Mucosa of descending colon (tissue), 3 donors: ENCODE measurements at regions not wholly inside any gene's neighbourhood (a gene's known extent, or its start where the extent isn't known, plus 50 kb on each side); places are given as distances from the start of the nearest gene placed in this dataset.
"Not testable (repeated sequence)": the region's sequence is repeated elsewhere in the genome, so short reads cannot be mapped to it uniquely, and the experiment has no call there.

Experiments used
- ATAC-seq: fragments of 200-7000 bp; cut with Tn5 transposase; one replicate; pipeline ENCODE4 v1.9.1; 2020; ENCODE audit warnings: mild to moderate bottlenecking, moderate library complexity
- DNase-seq, 3 donors: peaks; one replicate each; pipeline ENCODE4 v3.0.0-alpha.2; 2020
- H3K36me3 ChIP-seq: fragments of 200-600 bp; one replicate; pipeline ENCODE4 v1.8.0; 2021; ENCODE audit warnings: low read depth, mild to moderate bottlenecking
- H3K4me1 ChIP-seq: fragments of 200-600 bp; one replicate; pipeline ENCODE4 v1.8.0; 2021; ENCODE audit warnings: low read depth, mild to moderate bottlenecking
- H3K4me3 ChIP-seq: fragments of 200-600 bp; one replicate; pipeline ENCODE4 v1.8.0; 2021; ENCODE audit warnings: mild to moderate bottlenecking
- H3K9me3 ChIP-seq: fragments of 200-600 bp; one replicate; pipeline ENCODE4 v1.8.0; 2021; ENCODE audit warnings: mild to moderate bottlenecking
- CTCF ChIP-seq: fragments of 200-600 bp; IDR thresholded peaks from one replicate; pipeline ENCODE4 v1.8.0; 2022; ENCODE audit warnings: antibody characterized with exemption, mild to moderate bottlenecking
- intact Hi-C, 2 donors: fragments of 100-400 bp; cut with DNase I in 1 of 2; cut with micrococcal nuclease in 1 of 2; formaldehyde crosslinking; loops; one replicate each; pipeline versions ENCODE4 v1.11.0 to v1.11.1; 2022; cut with DNase I, micrococcal nuclease
- donor health status: DM: no; HTN: no; CAD: no; lungs with moderate emphysema.
- donor health status: DM: no; HTN: no; CAD: no.
- donor health status: DM: no; HTN: yes; CAD: no.

GRCh38 chr12:46659032-46659650 lies 166.7 kb downstream of the SLC38A4 start:
- H3K4me3 ChIP-seq, result no peak overlapping the region
- no peaks in the 10 kb centered on the region for H3K36me3 ChIP-seq
- H3K9me3 ChIP-seq, result no peaks in the 10 kb centered on the region
- intact Hi-C loops, result loop anchor here in 1 of 2 donors (10.0 kb wide), 1 partner anchor 184 kb away; no protein-coding TSS in a partner anchor
- no peak for ATAC-seq
- no peak for TF ChIP-seq CTCF
- no peak for DNase-seq
- H3K4me1 ChIP-seq, result no peaks in the 10 kb centered on the region

GRCh38 chr12:46657453-46658411 lies 168.1 kb downstream of the SLC38A4 start:
- Histone ChIP-seq H3K4me3 (no peak overlapping the region), H3K9me3 (no peaks in the 10 kb centered on the region), H3K36me3 (no peaks in the 10 kb centered on the region), H3K4me1 (no peaks in the 10 kb centered on the region)
- ATAC-seq (no peak), DNase-seq (no peak)
- intact Hi-C loops, result loop anchor here in 1 of 2 donors (10.0 kb wide), 1 partner anchor 183 kb away; no protein-coding TSS in a partner anchor
- TF ChIP-seq CTCF, result no peak

DNA sequence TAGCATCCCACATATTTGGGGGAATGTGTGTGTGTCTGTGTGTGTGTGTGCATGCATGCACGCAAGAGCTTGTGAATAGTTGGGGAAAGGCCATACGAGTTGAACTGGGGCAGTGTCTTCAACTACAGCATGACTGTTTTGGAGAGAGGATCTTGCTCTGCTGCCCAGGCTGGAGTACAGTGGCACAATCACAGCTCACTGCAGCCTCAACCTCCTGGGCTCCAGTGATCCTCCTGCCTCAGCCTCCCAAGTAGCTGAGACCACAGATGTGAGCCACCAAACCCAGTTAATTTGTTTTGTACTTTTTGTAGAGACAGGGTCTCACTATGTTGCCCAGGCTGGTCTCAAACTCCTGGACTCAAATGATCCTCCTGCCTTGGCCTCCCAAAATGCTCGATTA lies 169.8 kb downstream of the SLC38A4 start:
- H3K9me3 ChIP-seq, DNase-seq, ATAC-seq, H3K4me3 ChIP-seq, H3K36me3 ChIP-seq, H3K4me1 ChIP-seq: not testable (repeated sequence)
- intact Hi-C loops, result loop anchor here in 1 of 2 donors (10.0 kb wide), 1 partner anchor 181 kb away; no protein-coding TSS in a partner anchor

GRCh38 chr12:46653311-46653710 lies 172.5 kb downstream of the SLC38A4 start:
- no peak overlapping the region for H3K4me3 ChIP-seq
- no peaks in the 10 kb centered on the region for H3K4me1 ChIP-seq
- intact Hi-C loops, result loop anchor here in 1 of 2 donors (10.0 kb wide), 1 partner anchor 179 kb away; no protein-coding TSS in a partner anchor
- H3K36me3 ChIP-seq, result no peaks in the 10 kb centered on the region
- no peak for ATAC-seq
- H3K9me3 ChIP-seq, result no peaks in the 10 kb centered on the region
- no peak for DNase-seq
- TF ChIP-seq CTCF, result no peak

DNA sequence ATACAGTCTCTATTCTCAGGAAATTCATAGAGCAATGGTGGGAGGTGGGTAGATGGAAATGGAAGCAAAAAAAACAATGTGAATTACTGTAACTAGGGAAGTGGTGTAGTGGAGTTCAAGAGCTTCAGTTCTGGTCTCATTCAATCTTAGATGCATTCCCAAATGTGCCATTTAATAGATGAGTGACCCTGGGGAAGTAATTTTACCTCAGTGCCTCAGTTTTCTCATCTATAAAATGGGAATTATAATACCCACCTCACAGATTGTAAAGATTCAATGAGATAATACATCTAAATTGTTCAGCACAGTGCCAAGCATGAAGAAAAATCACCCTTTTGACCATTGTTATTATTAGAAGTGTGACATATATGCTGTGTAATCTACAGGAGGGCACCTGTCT lies 173.1 kb downstream of the SLC38A4 start:
- intact Hi-C loops, result loop anchor here in 1 of 2 donors (10.0 kb wide), 1 partner anchor 178 kb away; no protein-coding TSS in a partner anchor
- Histone ChIP-seq H3K4me1 (no peaks in the 10 kb centered on the region), H3K9me3 (no peaks in the 10 kb centered on the region), H3K4me3 (no peak overlapping the region), H3K36me3 (no peaks in the 10 kb centered on the region)
- DNase-seq (no peak), ATAC-seq (no peak)
- no peak for TF ChIP-seq CTCF

GRCh38 chr12:46650688-46651087 lies 175.1 kb downstream of the SLC38A4 start:
- Histone ChIP-seq H3K36me3 (no peaks in the 10 kb centered on the region), H3K4me1 (no peaks in the 10 kb centered on the region), H3K4me3 (no peak overlapping the region), H3K9me3 (no peaks in the 10 kb centered on the region)
- DNase-seq, result no peak
- no peak for TF ChIP-seq CTCF
- intact Hi-C loops, result loop anchor here in 1 of 2 donors (10.0 kb wide), 1 partner anchor 176 kb away; no protein-coding TSS in a partner anchor
- no peak for ATAC-seq
